ENCODE measurements at regions not wholly inside any gene's neighbourhood (a gene's known extent, or its start where the extent isn't known, plus 50 kb on each side); places are given as distances from the start of the nearest gene placed in this dataset.

GRCh38 chr9:88049677-88050307 lies 75.5 kb upstream of the CDK20 start:
- H3K27ac ChIP-seq: no peak overlapping the region
- peaks cover under 1% of the 10 kb centered on the region for H3K9me3 ChIP-seq
- H3K4me3 ChIP-seq (ENCODE audit: low read depth in 1 of 2, low read length in 1 of 2): no peak overlapping the region
- no peaks in the 10 kb centered on the region for H3K27me3 ChIP-seq
- H3K36me3 ChIP-seq: no peaks in the 10 kb centered on the region
- no peaks in the 10 kb centered on the region for H3K4me1 ChIP-seq (ENCODE audit: control insufficient read depth in 1 of 2, insufficient read depth in 1 of 2, low read depth in 1 of 2, low read length in 1 of 2)
- TF ChIP-seq, protein P1, sequence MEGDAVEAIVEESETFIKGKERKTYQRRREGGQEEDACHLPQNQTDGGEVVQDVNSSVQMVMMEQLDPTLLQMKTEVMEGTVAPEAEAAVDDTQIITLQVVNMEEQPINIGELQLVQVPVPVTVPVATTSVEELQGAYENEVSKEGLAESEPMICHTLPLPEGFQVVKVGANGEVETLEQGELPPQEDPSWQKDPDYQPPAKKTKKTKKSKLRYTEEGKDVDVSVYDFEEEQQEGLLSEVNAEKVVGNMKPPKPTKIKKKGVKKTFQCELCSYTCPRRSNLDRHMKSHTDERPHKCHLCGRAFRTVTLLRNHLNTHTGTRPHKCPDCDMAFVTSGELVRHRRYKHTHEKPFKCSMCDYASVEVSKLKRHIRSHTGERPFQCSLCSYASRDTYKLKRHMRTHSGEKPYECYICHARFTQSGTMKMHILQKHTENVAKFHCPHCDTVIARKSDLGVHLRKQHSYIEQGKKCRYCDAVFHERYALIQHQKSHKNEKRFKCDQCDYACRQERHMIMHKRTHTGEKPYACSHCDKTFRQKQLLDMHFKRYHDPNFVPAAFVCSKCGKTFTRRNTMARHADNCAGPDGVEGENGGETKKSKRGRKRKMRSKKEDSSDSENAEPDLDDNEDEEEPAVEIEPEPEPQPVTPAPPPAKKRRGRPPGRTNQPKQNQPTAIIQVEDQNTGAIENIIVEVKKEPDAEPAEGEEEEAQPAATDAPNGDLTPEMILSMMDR (IDR thresholded peaks at IDR 0.05): no peak

DNA sequence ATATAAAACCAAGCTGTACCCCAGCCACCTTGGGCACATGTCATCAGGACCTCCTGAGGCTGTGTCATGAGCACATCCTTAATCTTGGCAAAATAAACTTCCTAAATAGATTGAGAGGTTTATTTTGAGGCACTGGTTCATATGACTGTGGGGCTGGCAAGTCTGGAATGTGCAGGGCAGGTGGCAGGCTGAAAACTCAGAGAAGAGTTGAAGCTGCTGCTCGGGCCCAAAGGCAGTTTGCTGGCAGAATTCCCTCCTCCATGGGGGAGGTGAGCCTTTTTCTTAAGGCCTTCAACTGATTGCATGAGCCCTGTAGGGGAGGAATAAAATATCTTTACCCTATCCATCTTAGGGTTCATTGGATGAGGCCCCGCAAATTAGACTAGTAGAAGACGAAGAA lies 72.2 kb upstream of the CDK20 start:
- no peaks in the 10 kb centered on the region for H3K4me1 ChIP-seq (ENCODE audit: control insufficient read depth in 1 of 2, insufficient read depth in 1 of 2, low read depth in 1 of 2, low read length in 1 of 2)
- H3K27ac ChIP-seq: no peak overlapping the region
- H3K9me3 ChIP-seq: peaks cover 12% of the 10 kb centered on the region
- H3K27me3 ChIP-seq: no peaks in the 10 kb centered on the region
- H3K4me3 ChIP-seq (ENCODE audit: low read depth in 1 of 2, low read length in 1 of 2): no peak overlapping the region
- TF ChIP-seq, protein P1 (IDR thresholded peaks at IDR 0.05): no peak
- H3K36me3 ChIP-seq: no peaks in the 10 kb centered on the region

- TF ChIP-seq, protein P1 (IDR thresholded peaks at IDR 0.05): no peak
- Histone ChIP-seq H3K27me3 (no peaks in the 10 kb centered on the region), H3K27ac (no peak overlapping the region), H3K4me1 (ENCODE audit: control insufficient read depth in 1 of 2, insufficient read depth in 1 of 2, low read depth in 1 of 2, low read length in 1 of 2) (no peaks in the 10 kb centered on the region), H3K4me3 (ENCODE audit: low read depth in 1 of 2, low read length in 1 of 2) (no peak overlapping the region), H3K36me3 (no peaks in the 10 kb centered on the region), H3K9me3 (peaks cover 12% of the 10 kb centered on the region)
Observed at GRCh38 chr9:88045686-88046085, 71.4 kb upstream of the CDK20 start.

- Histone ChIP-seq H3K4me3 (ENCODE audit: low read depth in 1 of 2, low read length in 1 of 2) (no peak overlapping the region), H3K27me3 (no peaks in the 10 kb centered on the region), H3K36me3 (no peaks in the 10 kb centered on the region), H3K27ac (no peak overlapping the region), H3K9me3 (peaks cover 12% of the 10 kb centered on the region), H3K4me1 (ENCODE audit: control insufficient read depth in 1 of 2, insufficient read depth in 1 of 2, low read depth in 1 of 2, low read length in 1 of 2) (no peaks in the 10 kb centered on the region)
- TF ChIP-seq, protein P1 (IDR thresholded peaks at IDR 0.05): no peak
Observed at GRCh38 chr9:88044200-88044599, 69.9 kb upstream of the CDK20 start.

DNA sequence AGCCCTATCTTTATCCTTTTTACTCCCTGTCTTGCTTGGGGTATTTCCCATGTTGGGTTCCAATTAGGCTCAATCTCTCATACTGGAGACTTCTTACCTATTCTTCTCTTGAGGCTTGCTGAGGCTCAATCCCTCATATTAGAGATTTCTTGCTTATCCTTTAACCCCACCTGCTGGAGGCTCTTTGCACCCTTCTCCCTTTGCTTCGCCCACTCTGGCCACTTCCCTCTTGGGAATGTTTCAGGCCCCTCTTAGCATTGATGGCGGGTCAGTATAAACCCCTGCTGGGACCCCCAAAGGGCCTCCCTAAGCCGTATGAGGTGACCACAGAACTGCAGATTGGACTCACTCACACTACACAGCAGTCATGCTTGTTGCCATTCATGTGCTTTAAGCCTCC lies 69.3 kb upstream of the CDK20 start:
- H3K36me3 ChIP-seq: no peaks in the 10 kb centered on the region
- no peak overlapping the region for H3K27ac ChIP-seq
- H3K4me3 ChIP-seq (ENCODE audit: low read depth in 1 of 2, low read length in 1 of 2): no peak overlapping the region
- TF ChIP-seq, protein P1 (IDR thresholded peaks at IDR 0.05): no peak
- H3K9me3 ChIP-seq: peaks cover 12% of the 10 kb centered on the region
- H3K4me1 ChIP-seq (ENCODE audit: control insufficient read depth in 1 of 2, insufficient read depth in 1 of 2, low read depth in 1 of 2, low read length in 1 of 2): no peaks in the 10 kb centered on the region
- H3K27me3 ChIP-seq: no peaks in the 10 kb centered on the region
